OCI-LY1 (cell line): ENCODE measurements at regions not wholly inside any gene's neighbourhood (a gene's known extent, or its start where the extent isn't known, plus 50 kb on each side); places are given as distances from the start of the nearest gene placed in this dataset.

Source experiments
- EZH2 ChIP-seq: fragments of 200-600 bp; sonication (generic), shearing (Covaris generic); IDR thresholded peaks from 2 replicates; pipeline ENCODE4 v1.8.0; 2017; ENCODE audit warnings: borderline replicate concordance, mixed run types, mild to moderate bottlenecking, antibody characterized with exemption, low read length, moderate library complexity, mixed read lengths
- TF ChIP-seq, protein P1 (sequence below): fragments of 200-600 bp; sonication (generic), shearing (Covaris generic); IDR thresholded peaks from 2 replicates; pipeline ENCODE4 v1.5.1; 2017; ENCODE audit warnings: mild to moderate bottlenecking, antibody characterized with exemption, low read length, moderate library complexity, mixed read lengths

DNA sequence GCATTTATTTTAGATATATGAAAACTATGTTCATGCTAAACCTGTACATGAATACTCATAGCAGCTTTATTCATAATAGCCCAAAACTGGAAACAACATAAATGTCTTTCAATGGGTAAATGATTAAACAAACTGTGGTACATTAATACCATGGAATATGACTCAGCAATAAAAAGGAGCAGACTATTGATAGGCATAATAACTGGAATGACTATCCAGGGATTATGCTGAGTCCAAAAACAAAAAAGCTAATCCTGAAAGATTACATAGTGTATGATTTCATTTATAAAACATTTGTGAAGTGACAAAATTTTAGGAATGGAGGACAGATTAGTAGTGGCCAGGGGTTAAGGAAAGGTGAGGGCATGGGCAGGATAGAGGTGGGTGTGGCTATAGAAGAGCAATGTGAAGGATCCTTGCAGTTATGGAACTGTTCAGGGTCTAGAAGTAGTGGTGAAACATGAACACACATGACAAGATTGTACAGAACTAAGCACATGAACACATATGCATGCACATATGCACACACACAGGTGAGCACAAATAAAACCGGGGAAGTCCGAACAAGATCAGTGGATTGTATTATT is 61.1 kb upstream of the CDKN3 start:
- TF ChIP-seq, protein P1, sequence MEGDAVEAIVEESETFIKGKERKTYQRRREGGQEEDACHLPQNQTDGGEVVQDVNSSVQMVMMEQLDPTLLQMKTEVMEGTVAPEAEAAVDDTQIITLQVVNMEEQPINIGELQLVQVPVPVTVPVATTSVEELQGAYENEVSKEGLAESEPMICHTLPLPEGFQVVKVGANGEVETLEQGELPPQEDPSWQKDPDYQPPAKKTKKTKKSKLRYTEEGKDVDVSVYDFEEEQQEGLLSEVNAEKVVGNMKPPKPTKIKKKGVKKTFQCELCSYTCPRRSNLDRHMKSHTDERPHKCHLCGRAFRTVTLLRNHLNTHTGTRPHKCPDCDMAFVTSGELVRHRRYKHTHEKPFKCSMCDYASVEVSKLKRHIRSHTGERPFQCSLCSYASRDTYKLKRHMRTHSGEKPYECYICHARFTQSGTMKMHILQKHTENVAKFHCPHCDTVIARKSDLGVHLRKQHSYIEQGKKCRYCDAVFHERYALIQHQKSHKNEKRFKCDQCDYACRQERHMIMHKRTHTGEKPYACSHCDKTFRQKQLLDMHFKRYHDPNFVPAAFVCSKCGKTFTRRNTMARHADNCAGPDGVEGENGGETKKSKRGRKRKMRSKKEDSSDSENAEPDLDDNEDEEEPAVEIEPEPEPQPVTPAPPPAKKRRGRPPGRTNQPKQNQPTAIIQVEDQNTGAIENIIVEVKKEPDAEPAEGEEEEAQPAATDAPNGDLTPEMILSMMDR = no peak
- TF ChIP-seq EZH2 = no peak
